Suprapubic skin (tissue), 4 donors: ENCODE measurements at regions not wholly inside any gene's neighbourhood (a gene's known extent, or its start where the extent isn't known, plus 50 kb on each side); places are given as distances from the start of the nearest gene placed in this dataset.

Source experiments
- DNase-seq, 2 donors: peaks; one replicate each; pipeline ENCODE4 v3.0.0-alpha.2; 2019; ENCODE audit warnings: low spot score in 2 of 2
- H3K27ac ChIP-seq: fragments of 200-600 bp; sonication (generic); one replicate; pipeline ENCODE4 v1.5.1; 2019
- H3K27me3 ChIP-seq: fragments of 200-600 bp; sonication (generic); one replicate; pipeline ENCODE4 v1.5.1; 2019
- H3K36me3 ChIP-seq: fragments of 200-600 bp; sonication (generic); one replicate; pipeline ENCODE4 v1.5.1; 2019
- H3K4me1 ChIP-seq: fragments of 200-600 bp; sonication (generic); one replicate; pipeline ENCODE4 v1.5.1; 2019
- H3K4me3 ChIP-seq: fragments of 200-600 bp; sonication (generic); one replicate; pipeline ENCODE4 v1.5.1; 2019; ENCODE audit warnings: mild to moderate bottlenecking
- H3K9me3 ChIP-seq: fragments of 200-600 bp; sonication (generic); one replicate; pipeline ENCODE4 v1.5.1; 2019
- EP300 ChIP-seq: sonication (generic); formaldehyde crosslinking; IDR thresholded peaks from one replicate; pipeline ENCODE4 v1.6.1; 2017; ENCODE audit warnings: antibody characterized with exemption
- POLR2A ChIP-seq, 2 donors: fragments of 450-650 bp; IDR thresholded peaks; one replicate each; pipeline ENCODE4 v1.6.1; 2017; ENCODE audit warnings: antibody characterized with exemption in 2 of 2, mild to moderate bottlenecking in 2 of 2, moderate library complexity in 2 of 2
- POLR2AphosphoS5 ChIP-seq, 3 donors: sonication (generic); formaldehyde crosslinking; IDR thresholded peaks; one replicate each; pipeline ENCODE4 v1.6.1; 2017; ENCODE audit warnings: antibody characterized with exemption in 3 of 3
- WGBS: methylation state at CpG from one replicate; pipeline ENCODE4 v1.1.5; 2018; 5-methylcytosine and 5-hydroxymethylcytosine counted together
- TF ChIP-seq, protein P1 (sequence below), 2 donors: fragments of 200-600 bp in 1 of 2; fragments of 450-650 bp in 1 of 2; sonication (generic) in 1 of 2; IDR thresholded peaks; one replicate each; pipeline ENCODE4 v1.5.1; 2016 to 2019; ENCODE audit warnings: antibody characterized with exemption in 2 of 2, mild to moderate bottlenecking in 1 of 2, moderate library complexity in 1 of 2

DNA sequence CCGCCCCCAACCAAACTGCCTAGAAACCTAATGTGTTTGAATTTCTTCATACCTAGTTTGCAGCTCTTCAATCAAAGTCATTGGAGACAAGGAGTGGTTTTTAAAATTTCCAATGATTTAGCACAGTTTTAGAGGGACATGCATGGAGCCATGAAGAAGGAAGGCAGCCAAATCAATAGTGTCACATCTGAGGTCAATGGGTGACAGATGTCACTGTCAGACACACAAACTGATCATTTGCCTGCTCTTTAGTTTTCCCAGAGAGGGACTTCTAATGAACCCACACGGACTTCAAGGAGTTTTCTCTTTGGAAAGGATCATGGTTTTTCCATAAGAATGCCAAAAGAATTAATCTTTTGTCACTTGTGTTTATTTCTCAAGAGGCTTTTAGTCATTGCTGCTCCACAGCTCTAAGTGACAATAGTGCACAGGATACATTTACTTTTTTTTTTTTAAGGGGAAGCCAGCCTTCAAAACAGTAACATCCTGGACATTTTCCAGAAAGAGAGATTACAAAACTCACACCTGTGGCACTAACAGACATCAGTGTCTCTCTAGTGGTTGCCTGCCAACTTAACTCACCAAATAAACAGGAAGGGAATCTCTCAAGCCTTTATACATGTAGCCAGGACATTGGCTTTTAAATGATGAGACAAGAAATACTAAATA, 251.1 kb upstream of the DIAPH2 start:
- H3K27ac ChIP-seq: peak overlapping the region; percentile 51
- DNase-seq: no peak
- WGBS: 55% methylated on average over 2 of the region's 2 CpGs
- TF ChIP-seq, protein P1, sequence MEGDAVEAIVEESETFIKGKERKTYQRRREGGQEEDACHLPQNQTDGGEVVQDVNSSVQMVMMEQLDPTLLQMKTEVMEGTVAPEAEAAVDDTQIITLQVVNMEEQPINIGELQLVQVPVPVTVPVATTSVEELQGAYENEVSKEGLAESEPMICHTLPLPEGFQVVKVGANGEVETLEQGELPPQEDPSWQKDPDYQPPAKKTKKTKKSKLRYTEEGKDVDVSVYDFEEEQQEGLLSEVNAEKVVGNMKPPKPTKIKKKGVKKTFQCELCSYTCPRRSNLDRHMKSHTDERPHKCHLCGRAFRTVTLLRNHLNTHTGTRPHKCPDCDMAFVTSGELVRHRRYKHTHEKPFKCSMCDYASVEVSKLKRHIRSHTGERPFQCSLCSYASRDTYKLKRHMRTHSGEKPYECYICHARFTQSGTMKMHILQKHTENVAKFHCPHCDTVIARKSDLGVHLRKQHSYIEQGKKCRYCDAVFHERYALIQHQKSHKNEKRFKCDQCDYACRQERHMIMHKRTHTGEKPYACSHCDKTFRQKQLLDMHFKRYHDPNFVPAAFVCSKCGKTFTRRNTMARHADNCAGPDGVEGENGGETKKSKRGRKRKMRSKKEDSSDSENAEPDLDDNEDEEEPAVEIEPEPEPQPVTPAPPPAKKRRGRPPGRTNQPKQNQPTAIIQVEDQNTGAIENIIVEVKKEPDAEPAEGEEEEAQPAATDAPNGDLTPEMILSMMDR (IDR thresholded peaks at IDR 0.05): no peak
- TF ChIP-seq POLR2A (IDR thresholded peaks at IDR 0.05) (no peak), POLR2AphosphoS5 (IDR thresholded peaks at IDR 0.05) (no peak), EP300 (no peak)
- no peaks in the 10 kb centered on the region for H3K9me3 ChIP-seq
- peaks cover 4% of the 10 kb centered on the region for H3K4me1 ChIP-seq
- no peaks in the 10 kb centered on the region for H3K27me3 ChIP-seq
- H3K36me3 ChIP-seq: no peaks in the 10 kb centered on the region
- no peak overlapping the region for H3K4me3 ChIP-seq

DNA sequence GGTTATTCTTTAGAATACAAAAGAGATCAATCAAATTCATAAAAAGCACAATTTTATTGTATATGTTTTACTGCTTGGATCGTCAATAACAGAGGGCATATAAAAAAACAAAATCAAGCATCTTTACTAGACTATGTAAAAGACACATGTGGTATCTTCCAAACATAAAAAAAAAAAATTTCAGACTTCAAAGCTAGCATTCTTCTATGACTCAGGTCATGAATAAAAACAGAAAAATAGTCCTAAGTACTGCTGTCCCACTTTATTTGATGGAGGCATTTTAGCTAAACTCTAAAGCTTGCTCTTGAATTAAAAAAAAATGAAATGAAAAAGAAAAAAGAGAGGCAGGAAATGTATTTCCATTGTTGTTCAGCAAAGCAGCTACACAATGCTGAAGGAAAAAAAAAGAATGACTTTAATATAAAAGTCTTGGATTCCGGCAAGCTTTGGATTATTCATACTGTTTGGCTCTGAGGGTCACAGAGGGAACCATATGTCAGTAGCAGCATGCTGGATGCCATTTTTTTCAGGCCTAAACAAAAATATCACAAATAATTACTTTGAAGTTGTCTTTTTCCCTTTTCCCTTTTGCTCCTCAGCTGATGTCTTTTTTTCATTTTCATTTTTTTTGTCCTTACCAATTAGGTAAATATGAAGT, 249.1 kb upstream of the DIAPH2 start:
- TF ChIP-seq POLR2A (IDR thresholded peaks at IDR 0.05) (no peak), POLR2AphosphoS5 (IDR thresholded peaks at IDR 0.05) (no peak), EP300 (no peak)
- TF ChIP-seq, protein P1 (IDR thresholded peaks at IDR 0.05): no peak

DNA sequence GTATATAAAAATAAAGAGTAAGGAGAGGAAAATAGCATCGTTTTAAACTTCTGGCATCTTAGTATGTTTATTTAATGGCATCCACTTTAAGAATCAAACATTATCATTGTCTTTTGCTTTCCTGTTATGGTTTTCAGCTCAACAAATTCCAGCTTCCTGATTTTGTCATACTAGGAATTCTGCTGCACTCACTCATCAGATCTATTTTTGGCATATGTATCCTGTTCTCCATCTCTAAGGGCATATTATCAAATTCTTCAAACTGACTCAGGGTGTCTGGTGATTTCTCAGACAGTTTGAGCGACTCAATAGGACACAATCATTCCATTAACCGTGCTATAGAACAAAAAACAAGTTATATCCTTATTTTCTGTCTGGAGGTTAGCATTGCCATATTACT, 248.5 kb upstream of the DIAPH2 start:
- no peak overlapping the region for H3K27ac ChIP-seq
- no peaks in the 10 kb centered on the region for H3K9me3 ChIP-seq
- WGBS: 63% methylated on average over 3 of the region's 3 CpGs
- no peak overlapping the region for H3K4me3 ChIP-seq
- H3K4me1 ChIP-seq: peaks cover 4% of the 10 kb centered on the region
- no peaks in the 10 kb centered on the region for H3K27me3 ChIP-seq
- H3K36me3 ChIP-seq: no peaks in the 10 kb centered on the region
- TF ChIP-seq, protein P1 (IDR thresholded peaks at IDR 0.05): no peak
- TF ChIP-seq EP300: no peak
- no peak for TF ChIP-seq POLR2AphosphoS5 (IDR thresholded peaks at IDR 0.05)
- TF ChIP-seq POLR2A (IDR thresholded peaks at IDR 0.05): no peak
- DNase-seq: no peak

More for the DNA sequence above, 249.1 kb upstream of the DIAPH2 start:
- Histone ChIP-seq H3K27ac (no peak overlapping the region), H3K4me1 (peaks cover 4% of the 10 kb centered on the region), H3K4me3 (no peak overlapping the region), H3K9me3 (no peaks in the 10 kb centered on the region), H3K36me3 (no peaks in the 10 kb centered on the region), H3K27me3 (no peaks in the 10 kb centered on the region)
- WGBS: 70% methylated on average over 2 of the region's 2 CpGs
- no peak for DNase-seq

DNA sequence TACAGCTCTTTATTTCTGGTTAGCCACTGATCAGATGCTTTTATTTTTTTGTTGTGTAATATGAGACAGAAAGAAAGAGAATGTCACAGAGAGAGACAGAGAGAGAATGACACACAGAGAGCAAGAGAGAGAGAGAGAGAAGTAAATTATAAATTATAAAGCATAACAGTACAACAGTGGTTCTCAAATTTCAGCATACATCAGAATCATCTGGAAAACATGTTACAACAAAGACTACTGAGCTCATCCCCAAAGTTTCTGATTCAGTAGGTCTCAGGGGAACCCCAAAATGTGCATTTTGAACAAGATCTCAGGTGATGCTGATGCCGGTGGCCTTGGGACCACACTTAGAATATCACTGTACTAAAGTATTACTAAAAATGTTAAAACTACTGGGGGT, 245.8 kb upstream of the DIAPH2 start:
- 76% methylated on average over 1 of the region's 1 CpG for WGBS
- no peaks in the 10 kb centered on the region for H3K9me3 ChIP-seq
- H3K4me3 ChIP-seq: no peak overlapping the region
- no peaks in the 10 kb centered on the region for H3K27me3 ChIP-seq
- no peaks in the 10 kb centered on the region for H3K36me3 ChIP-seq
- H3K4me1 ChIP-seq: peaks cover 3% of the 10 kb centered on the region
- TF ChIP-seq POLR2A (IDR thresholded peaks at IDR 0.05): no peak
- no peak for TF ChIP-seq EP300
- no peak for TF ChIP-seq POLR2AphosphoS5 (IDR thresholded peaks at IDR 0.05)
- H3K27ac ChIP-seq: no peak overlapping the region
- no peak for DNase-seq

DNA sequence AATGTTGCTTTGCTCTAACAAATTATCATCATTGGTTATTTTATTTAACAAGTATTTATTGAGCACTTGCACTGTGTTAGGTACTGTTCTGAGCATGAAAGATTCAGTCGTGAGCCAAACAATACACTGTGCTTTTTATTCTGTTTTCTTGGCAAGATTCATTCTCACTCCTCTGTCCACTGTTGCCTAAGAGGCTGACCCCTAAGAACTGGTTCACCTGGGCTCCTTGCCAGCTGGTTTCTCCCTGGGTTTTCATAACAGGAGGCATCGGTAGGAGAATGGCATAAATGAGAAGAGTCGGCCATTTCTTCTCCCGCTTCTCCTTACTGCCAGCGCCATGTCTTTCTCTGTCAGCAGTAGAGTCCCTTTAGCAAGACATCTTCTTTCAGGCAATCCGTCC, 243.7 kb upstream of the DIAPH2 start:
- WGBS: 75% methylated on average over 6 of the region's 6 CpGs
- Histone ChIP-seq H3K36me3 (no peaks in the 10 kb centered on the region), H3K9me3 (no peaks in the 10 kb centered on the region), H3K27me3 (no peaks in the 10 kb centered on the region), H3K27ac (no peak overlapping the region), H3K4me3 (no peak overlapping the region), H3K4me1 (no peaks in the 10 kb centered on the region)
- DNase-seq: no peak
- TF ChIP-seq POLR2AphosphoS5 (IDR thresholded peaks at IDR 0.05): no peak
- no peak for TF ChIP-seq EP300
- TF ChIP-seq, protein P1 (IDR thresholded peaks at IDR 0.05): no peak
- TF ChIP-seq POLR2A (IDR thresholded peaks at IDR 0.05): no peak
